ENCODE measurements at regions not wholly inside any gene's neighbourhood (a gene's known extent, or its start where the extent isn't known, plus 50 kb on each side); places are given as distances from the start of the nearest gene placed in this dataset.

DNA sequence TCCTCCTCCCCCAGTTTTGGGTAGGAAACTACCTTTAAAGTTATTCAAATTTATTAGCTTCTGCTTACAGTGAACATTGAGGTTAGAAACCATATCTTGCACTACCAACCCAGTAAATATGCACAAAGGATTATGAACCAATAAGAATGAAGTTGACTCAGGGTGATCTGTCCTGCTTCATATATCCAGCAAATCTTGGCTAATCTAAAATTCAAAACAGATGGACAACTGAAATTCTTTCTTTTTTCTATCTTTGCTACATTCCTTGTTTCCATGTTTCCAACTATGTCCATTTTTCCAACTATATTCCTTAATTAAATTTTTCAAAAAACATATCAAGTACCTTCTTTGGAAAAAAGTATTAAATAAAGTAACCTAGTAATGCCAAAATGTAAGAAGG, 149.3 kb downstream of the FAM124B start:
- TF ChIP-seq, protein P1, sequence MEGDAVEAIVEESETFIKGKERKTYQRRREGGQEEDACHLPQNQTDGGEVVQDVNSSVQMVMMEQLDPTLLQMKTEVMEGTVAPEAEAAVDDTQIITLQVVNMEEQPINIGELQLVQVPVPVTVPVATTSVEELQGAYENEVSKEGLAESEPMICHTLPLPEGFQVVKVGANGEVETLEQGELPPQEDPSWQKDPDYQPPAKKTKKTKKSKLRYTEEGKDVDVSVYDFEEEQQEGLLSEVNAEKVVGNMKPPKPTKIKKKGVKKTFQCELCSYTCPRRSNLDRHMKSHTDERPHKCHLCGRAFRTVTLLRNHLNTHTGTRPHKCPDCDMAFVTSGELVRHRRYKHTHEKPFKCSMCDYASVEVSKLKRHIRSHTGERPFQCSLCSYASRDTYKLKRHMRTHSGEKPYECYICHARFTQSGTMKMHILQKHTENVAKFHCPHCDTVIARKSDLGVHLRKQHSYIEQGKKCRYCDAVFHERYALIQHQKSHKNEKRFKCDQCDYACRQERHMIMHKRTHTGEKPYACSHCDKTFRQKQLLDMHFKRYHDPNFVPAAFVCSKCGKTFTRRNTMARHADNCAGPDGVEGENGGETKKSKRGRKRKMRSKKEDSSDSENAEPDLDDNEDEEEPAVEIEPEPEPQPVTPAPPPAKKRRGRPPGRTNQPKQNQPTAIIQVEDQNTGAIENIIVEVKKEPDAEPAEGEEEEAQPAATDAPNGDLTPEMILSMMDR (conservative IDR thresholded peaks at IDR 0.05; ENCODE audit: low read length) = no peak
- TF ChIP-seq EZH2phosphoT487 (IDR thresholded peaks at IDR 0.05; ENCODE audit: borderline replicate concordance) = no peak
- Histone ChIP-seq H3K4me3 (ENCODE audit: low read length, poor library complexity, severe bottlenecking) (no peak overlapping the region), H3K27me3 (ENCODE audit: insufficient read depth, low read length, poor library complexity, severe bottlenecking) (no peaks in the 10 kb centered on the region), H2AFZ (ENCODE audit: low read length) (no peak overlapping the region), H4K20me1 (ENCODE audit: insufficient read depth, low read length, poor library complexity, severe bottlenecking) (no peaks in the 10 kb centered on the region), H3K36me3 (ENCODE audit: insufficient read depth, low read length) (no peaks in the 10 kb centered on the region), H3F3A (ENCODE audit: low read depth) (no peaks in the 10 kb centered on the region), H3K79me2 (ENCODE audit: insufficient read depth, low read length) (no peaks in the 10 kb centered on the region), H3K4me1 (ENCODE audit: insufficient read depth, low read length, poor library complexity, severe bottlenecking) (no peaks in the 10 kb centered on the region), H3K9me2 (replicated peaks; ENCODE audit: low read depth, low read length) (no peaks in the 10 kb centered on the region), H3K9me3 (ENCODE audit: insufficient read depth, low read depth, low read length) (no peaks in the 10 kb centered on the region), H3K9ac (ENCODE audit: low read depth, low read length, poor library complexity, severe bottlenecking) (no peak overlapping the region), H3K4me2 (ENCODE audit: low read depth, low read length, poor library complexity, severe bottlenecking) (no peak overlapping the region)

DNA sequence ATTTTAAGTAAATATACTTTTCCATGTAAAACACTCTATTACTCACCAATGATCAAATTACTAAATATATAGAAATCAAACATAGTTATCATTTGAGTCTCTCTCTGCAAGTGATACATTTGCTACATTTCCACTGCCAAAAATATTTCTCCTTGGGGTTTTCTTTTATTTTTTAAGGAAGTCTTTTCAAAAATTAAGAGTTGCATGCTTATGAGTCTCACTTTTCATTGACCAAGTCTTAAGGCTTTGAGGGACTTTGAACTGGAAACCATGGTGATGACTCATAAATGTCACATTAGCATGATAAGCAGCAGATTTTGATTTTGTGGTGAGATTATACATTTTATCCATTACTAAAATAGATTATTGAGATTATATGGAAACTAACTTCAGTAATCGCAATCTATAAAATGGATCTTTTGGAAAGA, 152.9 kb downstream of the FAM124B start:
- no peaks in the 10 kb centered on the region for H3F3A ChIP-seq (ENCODE audit: low read depth)
- no peak overlapping the region for H3K4me2 ChIP-seq (ENCODE audit: low read depth, low read length, poor library complexity, severe bottlenecking)
- H2AFZ ChIP-seq (ENCODE audit: low read length) = no peak overlapping the region

DNA sequence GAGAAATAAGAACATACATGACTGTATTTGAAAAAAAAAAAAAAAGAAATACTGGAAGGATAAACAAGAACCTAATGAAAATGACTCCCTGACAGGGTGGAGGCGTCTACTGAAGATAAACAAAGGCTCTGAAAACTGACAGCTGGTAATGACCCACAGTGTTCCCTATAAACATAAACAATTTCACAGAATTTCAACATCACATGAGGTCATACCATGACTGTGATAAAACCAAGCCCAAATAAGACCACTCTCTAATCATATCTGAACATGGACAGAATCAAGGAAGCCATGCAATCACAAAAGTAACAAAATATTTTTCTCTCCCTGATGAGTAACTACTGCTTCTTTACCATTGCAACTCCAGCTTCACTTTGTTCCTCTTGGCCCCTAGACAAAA, 159.3 kb downstream of the FAM124B start:
- H3K4me2 ChIP-seq (ENCODE audit: low read depth, low read length, poor library complexity, severe bottlenecking) = no peak overlapping the region
- no peaks in the 10 kb centered on the region for H3F3A ChIP-seq (ENCODE audit: low read depth)
- H3K9me2 ChIP-seq (replicated peaks; ENCODE audit: low read depth, low read length) = no peaks in the 10 kb centered on the region
- no peaks in the 10 kb centered on the region for H3K79me2 ChIP-seq (ENCODE audit: insufficient read depth, low read length)
- H3K4me1 ChIP-seq (ENCODE audit: insufficient read depth, low read length, poor library complexity, severe bottlenecking) = no peaks in the 10 kb centered on the region
- H3K27me3 ChIP-seq (ENCODE audit: insufficient read depth, low read length, poor library complexity, severe bottlenecking) = no peaks in the 10 kb centered on the region
- H4K20me1 ChIP-seq (ENCODE audit: insufficient read depth, low read length, poor library complexity, severe bottlenecking) = no peaks in the 10 kb centered on the region
- H3K4me3 ChIP-seq (ENCODE audit: low read length, poor library complexity, severe bottlenecking) = no peak overlapping the region
- H3K9ac ChIP-seq (ENCODE audit: low read depth, low read length, poor library complexity, severe bottlenecking) = no peak overlapping the region
- H3K9me3 ChIP-seq (ENCODE audit: insufficient read depth, low read depth, low read length) = no peaks in the 10 kb centered on the region
- H2AFZ ChIP-seq (ENCODE audit: low read length) = no peak overlapping the region
- TF ChIP-seq, protein P1 (conservative IDR thresholded peaks at IDR 0.05; ENCODE audit: low read length) = no peak
- TF ChIP-seq EZH2phosphoT487 (IDR thresholded peaks at IDR 0.05; ENCODE audit: borderline replicate concordance) = no peak
- no peaks in the 10 kb centered on the region for H3K36me3 ChIP-seq (ENCODE audit: insufficient read depth, low read length)

More for the DNA sequence above, 152.9 kb downstream of the FAM124B start:
- no peaks in the 10 kb centered on the region for H3K9me3 ChIP-seq (ENCODE audit: insufficient read depth, low read depth, low read length)
- H3K4me1 ChIP-seq (ENCODE audit: insufficient read depth, low read length, poor library complexity, severe bottlenecking) = no peaks in the 10 kb centered on the region
- H4K20me1 ChIP-seq (ENCODE audit: insufficient read depth, low read length, poor library complexity, severe bottlenecking) = no peaks in the 10 kb centered on the region
- H3K79me2 ChIP-seq (ENCODE audit: insufficient read depth, low read length) = no peaks in the 10 kb centered on the region
- no peak for TF ChIP-seq EZH2phosphoT487 (IDR thresholded peaks at IDR 0.05; ENCODE audit: borderline replicate concordance)
- TF ChIP-seq, protein P1 (conservative IDR thresholded peaks at IDR 0.05; ENCODE audit: low read length) = no peak
- no peaks in the 10 kb centered on the region for H3K27me3 ChIP-seq (ENCODE audit: insufficient read depth, low read length, poor library complexity, severe bottlenecking)
- no peaks in the 10 kb centered on the region for H3K9me2 ChIP-seq (replicated peaks; ENCODE audit: low read depth, low read length)
- H3K9ac ChIP-seq (ENCODE audit: low read depth, low read length, poor library complexity, severe bottlenecking) = no peak overlapping the region
- H3K36me3 ChIP-seq (ENCODE audit: insufficient read depth, low read length) = no peaks in the 10 kb centered on the region
- no peak overlapping the region for H3K4me3 ChIP-seq (ENCODE audit: low read length, poor library complexity, severe bottlenecking)
